Loucy (cell line): ENCODE measurements at regions not wholly inside any gene's neighbourhood (a gene's known extent, or its start where the extent isn't known, plus 50 kb on each side); places are given as distances from the start of the nearest gene placed in this dataset.

Experiments used
- H2AFZ ChIP-seq: fragments of 200-600 bp; sonication (generic); 2 replicates; pipeline ENCODE4 v1.6.0; 2016; ENCODE audit warnings: antibody characterized with exemption, mild to moderate bottlenecking, low read length, moderate library complexity
- H3F3A ChIP-seq: fragments of 200-600 bp; 2 replicates; pipeline ENCODE4 v1.6.0; 2016; ENCODE audit warnings: antibody characterized with exemption, low read depth, mild to moderate bottlenecking
- H3K27me3 ChIP-seq: fragments of 200-600 bp; sonication (generic); 2 replicates; pipeline ENCODE4 v1.6.1; 2014; ENCODE audit warnings: low read length, mild to moderate bottlenecking; ENCODE audit not compliant: insufficient read depth, poor library complexity, severe bottlenecking
- H3K36me3 ChIP-seq: fragments of 200-600 bp; sonication (generic); 2 replicates; pipeline ENCODE4 v1.6.1; 2016; ENCODE audit warnings: low read length; ENCODE audit not compliant: insufficient read depth
- H3K4me1 ChIP-seq: fragments of 200-600 bp; sonication (generic); 2 replicates; pipeline ENCODE4 v1.5.1; 2014; ENCODE audit warnings: low read length, mild to moderate bottlenecking; ENCODE audit not compliant: insufficient read depth, poor library complexity, severe bottlenecking
- H3K4me2 ChIP-seq: fragments of 200-600 bp; sonication (generic); 2 replicates; pipeline ENCODE4 v1.6.0; 2014; ENCODE audit warnings: antibody characterized with exemption, low read length, low read depth, mild to moderate bottlenecking; ENCODE audit not compliant: poor library complexity, severe bottlenecking
- H3K4me3 ChIP-seq: fragments of 200-600 bp; sonication (generic); 2 replicates; pipeline ENCODE4 v1.5.1; 2014; ENCODE audit warnings: low read length, mild to moderate bottlenecking, mixed read lengths; ENCODE audit not compliant: poor library complexity, severe bottlenecking
- H3K79me2 ChIP-seq: fragments of 200-600 bp; sonication (generic); 2 replicates; pipeline ENCODE4 v1.6.1; 2014; ENCODE audit warnings: low read length; ENCODE audit not compliant: insufficient read depth
- H3K9ac ChIP-seq: fragments of 200-600 bp; sonication (generic); 2 replicates; pipeline ENCODE4 v1.6.0; 2014; ENCODE audit warnings: mild to moderate bottlenecking, low read depth, low read length, moderate library complexity; ENCODE audit not compliant: poor library complexity, severe bottlenecking
- H3K9me2 ChIP-seq: fragments of 200-600 bp; sonication (generic); replicated peaks from 2 replicates; pipeline ENCODE4 v1.6.1; 2016; ENCODE audit warnings: low read depth, low read length, mixed read lengths
- H3K9me3 ChIP-seq: fragments of 200-600 bp; sonication (generic); 2 replicates; pipeline ENCODE4 v1.6.1; 2014; ENCODE audit warnings: mild to moderate bottlenecking, antibody characterized with exemption, low read length, low read depth; ENCODE audit not compliant: insufficient read depth
- H4K20me1 ChIP-seq: fragments of 200-600 bp; sonication (generic); 2 replicates; pipeline ENCODE4 v1.6.0; 2014; ENCODE audit warnings: antibody characterized with exemption, low read length, mild to moderate bottlenecking; ENCODE audit not compliant: insufficient read depth, poor library complexity, severe bottlenecking
- EZH2phosphoT487 ChIP-seq: fragments of 200-600 bp; IDR thresholded peaks from 2 replicates; pipeline ENCODE4 v1.6.1; 2018; ENCODE audit warnings: antibody characterized with exemption, mild to moderate bottlenecking, moderate library complexity, borderline replicate concordance
- TF ChIP-seq, protein P1 (sequence below): fragments of 200-600 bp; sonication (generic); conservative IDR thresholded peaks from 2 replicates; pipeline ENCODE4 v1.5.1; 2014; ENCODE audit warnings: mild to moderate bottlenecking, antibody characterized with exemption, low read length

DNA sequence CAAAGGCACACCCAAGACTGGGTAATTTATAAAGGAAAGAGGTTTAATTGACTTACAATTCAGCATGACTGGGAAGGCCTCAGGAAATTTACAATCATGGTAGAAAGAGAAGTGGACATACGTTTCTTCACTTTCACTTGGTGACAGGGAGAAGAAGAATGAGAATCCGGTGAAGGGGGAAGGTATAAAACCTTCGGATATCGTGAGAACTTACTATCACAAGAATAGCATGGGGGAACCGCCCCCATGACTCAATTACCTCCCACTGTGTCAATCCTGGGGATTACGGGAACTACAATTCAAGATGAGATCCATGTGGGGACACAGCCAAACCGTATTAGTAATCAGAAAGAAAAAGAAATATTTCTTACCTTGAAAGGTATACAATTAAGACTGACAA, 782.9 kb upstream of the HS3ST1 start:
- TF ChIP-seq EZH2phosphoT487, result no peak
- TF ChIP-seq, protein P1, sequence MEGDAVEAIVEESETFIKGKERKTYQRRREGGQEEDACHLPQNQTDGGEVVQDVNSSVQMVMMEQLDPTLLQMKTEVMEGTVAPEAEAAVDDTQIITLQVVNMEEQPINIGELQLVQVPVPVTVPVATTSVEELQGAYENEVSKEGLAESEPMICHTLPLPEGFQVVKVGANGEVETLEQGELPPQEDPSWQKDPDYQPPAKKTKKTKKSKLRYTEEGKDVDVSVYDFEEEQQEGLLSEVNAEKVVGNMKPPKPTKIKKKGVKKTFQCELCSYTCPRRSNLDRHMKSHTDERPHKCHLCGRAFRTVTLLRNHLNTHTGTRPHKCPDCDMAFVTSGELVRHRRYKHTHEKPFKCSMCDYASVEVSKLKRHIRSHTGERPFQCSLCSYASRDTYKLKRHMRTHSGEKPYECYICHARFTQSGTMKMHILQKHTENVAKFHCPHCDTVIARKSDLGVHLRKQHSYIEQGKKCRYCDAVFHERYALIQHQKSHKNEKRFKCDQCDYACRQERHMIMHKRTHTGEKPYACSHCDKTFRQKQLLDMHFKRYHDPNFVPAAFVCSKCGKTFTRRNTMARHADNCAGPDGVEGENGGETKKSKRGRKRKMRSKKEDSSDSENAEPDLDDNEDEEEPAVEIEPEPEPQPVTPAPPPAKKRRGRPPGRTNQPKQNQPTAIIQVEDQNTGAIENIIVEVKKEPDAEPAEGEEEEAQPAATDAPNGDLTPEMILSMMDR, result no peak
- no peaks in the 10 kb centered on the region for H3K9me2 ChIP-seq
- H3K4me3 ChIP-seq, result no peak overlapping the region
- no peaks in the 10 kb centered on the region for H3K27me3 ChIP-seq
- no peaks in the 10 kb centered on the region for H4K20me1 ChIP-seq
- H3K36me3 ChIP-seq, result no peaks in the 10 kb centered on the region
- no peak overlapping the region for H3K4me2 ChIP-seq
- no peak overlapping the region for H2AFZ ChIP-seq
- no peaks in the 10 kb centered on the region for H3K4me1 ChIP-seq
- no peak overlapping the region for H3K9ac ChIP-seq
- no peaks in the 10 kb centered on the region for H3K9me3 ChIP-seq
- H3K79me2 ChIP-seq, result no peaks in the 10 kb centered on the region
- no peaks in the 10 kb centered on the region for H3F3A ChIP-seq

DNA sequence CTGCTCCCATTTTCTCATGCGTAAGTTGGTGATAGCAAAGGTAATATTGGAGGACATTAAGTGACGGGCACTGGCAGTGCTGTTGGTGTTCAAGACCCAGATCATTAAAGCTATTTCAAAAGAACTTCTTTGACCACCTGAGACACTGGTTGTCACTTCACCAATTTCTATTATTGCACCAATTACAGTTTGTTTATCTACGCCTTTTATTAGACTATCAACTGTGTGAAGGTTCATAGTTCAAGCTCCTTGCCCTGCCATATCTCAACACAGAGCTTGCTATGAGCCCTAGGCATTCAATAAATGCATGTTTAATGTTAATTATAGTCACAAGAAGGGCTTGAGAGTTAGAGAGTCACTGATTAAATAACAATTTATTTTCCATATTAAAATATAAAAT, 778.7 kb upstream of the HS3ST1 start:
- Histone ChIP-seq H3K9me3 (no peaks in the 10 kb centered on the region), H3K9ac (no peak overlapping the region), H4K20me1 (no peaks in the 10 kb centered on the region), H3K36me3 (no peaks in the 10 kb centered on the region), H3K4me1 (no peaks in the 10 kb centered on the region), H2AFZ (no peak overlapping the region), H3K27me3 (no peaks in the 10 kb centered on the region), H3K9me2 (no peaks in the 10 kb centered on the region), H3K4me2 (no peak overlapping the region), H3K79me2 (no peaks in the 10 kb centered on the region), H3F3A (no peaks in the 10 kb centered on the region), H3K4me3 (no peak overlapping the region)
- no peak for TF ChIP-seq EZH2phosphoT487
- TF ChIP-seq, protein P1, result no peak

DNA sequence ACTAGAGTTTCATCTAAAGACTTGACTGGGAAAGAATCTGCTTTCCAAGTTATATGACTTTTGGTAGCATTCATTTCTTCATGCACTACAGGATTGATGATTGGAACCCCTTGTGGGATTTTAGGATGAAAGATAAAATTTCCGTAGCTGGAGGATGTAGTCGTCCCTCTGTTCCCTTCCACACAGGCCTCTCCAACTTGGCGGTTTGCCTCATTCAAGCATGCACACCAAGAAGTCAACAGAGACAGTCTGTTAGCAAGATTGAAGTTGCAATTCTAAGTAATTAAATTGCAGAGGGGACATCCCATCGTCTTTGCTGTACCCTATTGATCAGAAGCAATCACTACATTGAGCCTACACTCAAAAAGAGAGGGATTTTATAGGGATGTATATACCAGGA, 777.4 kb upstream of the HS3ST1 start:
- Histone ChIP-seq H3K4me3 (no peak overlapping the region), H3F3A (no peaks in the 10 kb centered on the region), H2AFZ (no peak overlapping the region), H4K20me1 (no peaks in the 10 kb centered on the region), H3K27me3 (no peaks in the 10 kb centered on the region), H3K79me2 (no peaks in the 10 kb centered on the region), H3K36me3 (no peaks in the 10 kb centered on the region), H3K9me3 (no peaks in the 10 kb centered on the region), H3K4me1 (no peaks in the 10 kb centered on the region), H3K9ac (no peak overlapping the region), H3K9me2 (no peaks in the 10 kb centered on the region), H3K4me2 (no peak overlapping the region)
- TF ChIP-seq EZH2phosphoT487, result no peak
- TF ChIP-seq, protein P1, result no peak
